ENCODE measurements at regions not wholly inside any gene's neighbourhood (a gene's known extent, or its start where the extent isn't known, plus 50 kb on each side); places are given as distances from the start of the nearest gene placed in this dataset.

DNA sequence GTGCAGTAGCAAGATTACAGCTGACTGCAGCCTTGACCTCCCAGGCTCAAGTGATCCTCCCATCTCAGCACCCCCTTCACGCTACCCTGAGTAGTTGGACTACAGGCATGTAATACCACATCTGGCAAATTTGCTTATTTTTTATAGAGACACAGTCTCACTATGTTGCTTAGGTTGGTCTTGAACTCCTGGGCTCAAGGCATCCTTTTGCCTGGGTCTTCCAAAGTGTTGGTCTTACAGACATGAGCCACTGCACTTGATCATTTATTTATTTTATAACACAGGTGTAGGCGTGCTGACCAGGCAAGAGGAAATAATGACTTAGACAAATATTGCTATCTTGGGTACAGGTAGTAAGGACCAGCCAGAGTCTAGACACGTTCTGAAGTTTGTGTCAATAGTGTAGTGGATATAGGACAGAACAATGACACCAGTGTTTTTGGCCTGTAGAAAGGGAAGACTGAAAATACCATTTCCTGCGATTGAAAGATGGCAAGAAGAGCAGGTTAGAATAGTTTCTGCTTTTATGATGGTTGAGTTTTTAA lies 71.0 kb upstream of the THUMPD2 start:
- TF ChIP-seq POLR2AphosphoS5 (IDR thresholded peaks at IDR 0.05; ENCODE audit: low read depth, low read length) (no peak), FOXP2 (optimal IDR thresholded peaks at IDR 0.05; ENCODE audit: borderline replicate concordance, extremely low read depth, extremely low read length, insufficient read depth) (no peak), SIN3A (IDR thresholded peaks at IDR 0.05; ENCODE audit: borderline replicate concordance, insufficient read depth, low read length) (no peak)
- TF ChIP-seq, protein P1, sequence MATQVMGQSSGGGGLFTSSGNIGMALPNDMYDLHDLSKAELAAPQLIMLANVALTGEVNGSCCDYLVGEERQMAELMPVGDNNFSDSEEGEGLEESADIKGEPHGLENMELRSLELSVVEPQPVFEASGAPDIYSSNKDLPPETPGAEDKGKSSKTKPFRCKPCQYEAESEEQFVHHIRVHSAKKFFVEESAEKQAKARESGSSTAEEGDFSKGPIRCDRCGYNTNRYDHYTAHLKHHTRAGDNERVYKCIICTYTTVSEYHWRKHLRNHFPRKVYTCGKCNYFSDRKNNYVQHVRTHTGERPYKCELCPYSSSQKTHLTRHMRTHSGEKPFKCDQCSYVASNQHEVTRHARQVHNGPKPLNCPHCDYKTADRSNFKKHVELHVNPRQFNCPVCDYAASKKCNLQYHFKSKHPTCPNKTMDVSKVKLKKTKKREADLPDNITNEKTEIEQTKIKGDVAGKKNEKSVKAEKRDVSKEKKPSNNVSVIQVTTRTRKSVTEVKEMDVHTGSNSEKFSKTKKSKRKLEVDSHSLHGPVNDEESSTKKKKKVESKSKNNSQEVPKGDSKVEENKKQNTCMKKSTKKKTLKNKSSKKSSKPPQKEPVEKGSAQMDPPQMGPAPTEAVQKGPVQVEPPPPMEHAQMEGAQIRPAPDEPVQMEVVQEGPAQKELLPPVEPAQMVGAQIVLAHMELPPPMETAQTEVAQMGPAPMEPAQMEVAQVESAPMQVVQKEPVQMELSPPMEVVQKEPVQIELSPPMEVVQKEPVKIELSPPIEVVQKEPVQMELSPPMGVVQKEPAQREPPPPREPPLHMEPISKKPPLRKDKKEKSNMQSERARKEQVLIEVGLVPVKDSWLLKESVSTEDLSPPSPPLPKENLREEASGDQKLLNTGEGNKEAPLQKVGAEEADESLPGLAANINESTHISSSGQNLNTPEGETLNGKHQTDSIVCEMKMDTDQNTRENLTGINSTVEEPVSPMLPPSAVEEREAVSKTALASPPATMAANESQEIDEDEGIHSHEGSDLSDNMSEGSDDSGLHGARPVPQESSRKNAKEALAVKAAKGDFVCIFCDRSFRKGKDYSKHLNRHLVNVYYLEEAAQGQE (IDR thresholded peaks at IDR 0.05; ENCODE audit: insufficient read depth in 1 of 2, low read depth in 2 of 2, low read length in 2 of 2) = no peak
